A549 (cell line): ENCODE measurements at regions not wholly inside any gene's neighbourhood (a gene's known extent, or its start where the extent isn't known, plus 50 kb on each side); places are given as distances from the start of the nearest gene placed in this dataset.

ENCODE experiments used
- CBX2 ChIP-seq: fragments of 200-600 bp; sonication (generic); IDR thresholded peaks from 2 replicates; pipeline ENCODE4 v1.6.1; 2016; ENCODE audit warnings: low read depth, mild to moderate bottlenecking, borderline replicate concordance
- POLR2A ChIP-seq: IDR thresholded peaks from 2 replicates; pipeline ENCODE4 v1.6.1; 2012; ENCODE audit warnings: mild to moderate bottlenecking, low read length
- RFX5 ChIP-seq: fragments of 450-650 bp; IDR thresholded peaks from 2 replicates; pipeline ENCODE4 v1.7.1; 2014; ENCODE audit warnings: antibody characterized with exemption, mild to moderate bottlenecking, moderate library complexity
- TP53 ChIP-seq: fragments of 250-450 bp; sonication (Bioruptor Pico); IDR thresholded peaks from 2 replicates; pipeline ENCODE4 v1.5.0; 2021; ENCODE audit warnings: mild to moderate bottlenecking, moderate library complexity
- TF ChIP-seq, protein P1 (sequence below): fragments of >200 bp; sonication (Bioruptor Twin); formaldehyde crosslinking; IDR thresholded peaks from 3 replicates; pipeline ENCODE4 v1.5.1; 2016
- TF ChIP-seq, protein P2 (sequence below): fragments of 150-350 bp; IDR thresholded peaks from 2 replicates; pipeline ENCODE4 v1.6.1; 2014; ENCODE audit warnings: low read depth, mild to moderate bottlenecking, low read length

DNA sequence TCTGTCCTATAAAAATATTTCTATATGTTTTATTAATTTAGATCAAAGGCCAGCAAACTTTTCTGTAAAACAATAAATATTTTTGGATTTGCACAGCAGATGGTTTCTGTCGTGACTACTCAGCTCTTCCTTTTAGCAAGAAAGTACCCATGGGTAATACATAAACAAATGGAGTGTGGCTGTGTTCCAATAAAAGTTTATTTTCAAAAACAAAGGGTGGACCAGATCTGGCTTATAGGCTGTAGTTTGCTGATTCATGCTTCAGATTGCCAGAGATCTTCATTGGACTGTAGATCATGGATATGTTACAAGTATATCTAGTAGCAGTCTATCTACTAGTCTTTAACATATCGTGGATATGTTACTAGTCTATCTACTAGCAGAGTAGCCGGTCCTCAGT is 590.5 kb downstream of the CSNK1G3 start:
- TF ChIP-seq, protein P1, sequence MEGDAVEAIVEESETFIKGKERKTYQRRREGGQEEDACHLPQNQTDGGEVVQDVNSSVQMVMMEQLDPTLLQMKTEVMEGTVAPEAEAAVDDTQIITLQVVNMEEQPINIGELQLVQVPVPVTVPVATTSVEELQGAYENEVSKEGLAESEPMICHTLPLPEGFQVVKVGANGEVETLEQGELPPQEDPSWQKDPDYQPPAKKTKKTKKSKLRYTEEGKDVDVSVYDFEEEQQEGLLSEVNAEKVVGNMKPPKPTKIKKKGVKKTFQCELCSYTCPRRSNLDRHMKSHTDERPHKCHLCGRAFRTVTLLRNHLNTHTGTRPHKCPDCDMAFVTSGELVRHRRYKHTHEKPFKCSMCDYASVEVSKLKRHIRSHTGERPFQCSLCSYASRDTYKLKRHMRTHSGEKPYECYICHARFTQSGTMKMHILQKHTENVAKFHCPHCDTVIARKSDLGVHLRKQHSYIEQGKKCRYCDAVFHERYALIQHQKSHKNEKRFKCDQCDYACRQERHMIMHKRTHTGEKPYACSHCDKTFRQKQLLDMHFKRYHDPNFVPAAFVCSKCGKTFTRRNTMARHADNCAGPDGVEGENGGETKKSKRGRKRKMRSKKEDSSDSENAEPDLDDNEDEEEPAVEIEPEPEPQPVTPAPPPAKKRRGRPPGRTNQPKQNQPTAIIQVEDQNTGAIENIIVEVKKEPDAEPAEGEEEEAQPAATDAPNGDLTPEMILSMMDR = no peak
- TF ChIP-seq POLR2A = no peak
- TF ChIP-seq CBX2 = no peak
- TF ChIP-seq RFX5 = no peak
- TF ChIP-seq, protein P2, sequence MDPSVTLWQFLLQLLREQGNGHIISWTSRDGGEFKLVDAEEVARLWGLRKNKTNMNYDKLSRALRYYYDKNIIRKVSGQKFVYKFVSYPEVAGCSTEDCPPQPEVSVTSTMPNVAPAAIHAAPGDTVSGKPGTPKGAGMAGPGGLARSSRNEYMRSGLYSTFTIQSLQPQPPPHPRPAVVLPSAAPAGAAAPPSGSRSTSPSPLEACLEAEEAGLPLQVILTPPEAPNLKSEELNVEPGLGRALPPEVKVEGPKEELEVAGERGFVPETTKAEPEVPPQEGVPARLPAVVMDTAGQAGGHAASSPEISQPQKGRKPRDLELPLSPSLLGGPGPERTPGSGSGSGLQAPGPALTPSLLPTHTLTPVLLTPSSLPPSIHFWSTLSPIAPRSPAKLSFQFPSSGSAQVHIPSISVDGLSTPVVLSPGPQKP = no peak
- TF ChIP-seq TP53 (CRISPR knock-in tag) = no peak
